ENCODE measurements at regions not wholly inside any gene's neighbourhood (a gene's known extent, or its start where the extent isn't known, plus 50 kb on each side); places are given as distances from the start of the nearest gene placed in this dataset.

DNA sequence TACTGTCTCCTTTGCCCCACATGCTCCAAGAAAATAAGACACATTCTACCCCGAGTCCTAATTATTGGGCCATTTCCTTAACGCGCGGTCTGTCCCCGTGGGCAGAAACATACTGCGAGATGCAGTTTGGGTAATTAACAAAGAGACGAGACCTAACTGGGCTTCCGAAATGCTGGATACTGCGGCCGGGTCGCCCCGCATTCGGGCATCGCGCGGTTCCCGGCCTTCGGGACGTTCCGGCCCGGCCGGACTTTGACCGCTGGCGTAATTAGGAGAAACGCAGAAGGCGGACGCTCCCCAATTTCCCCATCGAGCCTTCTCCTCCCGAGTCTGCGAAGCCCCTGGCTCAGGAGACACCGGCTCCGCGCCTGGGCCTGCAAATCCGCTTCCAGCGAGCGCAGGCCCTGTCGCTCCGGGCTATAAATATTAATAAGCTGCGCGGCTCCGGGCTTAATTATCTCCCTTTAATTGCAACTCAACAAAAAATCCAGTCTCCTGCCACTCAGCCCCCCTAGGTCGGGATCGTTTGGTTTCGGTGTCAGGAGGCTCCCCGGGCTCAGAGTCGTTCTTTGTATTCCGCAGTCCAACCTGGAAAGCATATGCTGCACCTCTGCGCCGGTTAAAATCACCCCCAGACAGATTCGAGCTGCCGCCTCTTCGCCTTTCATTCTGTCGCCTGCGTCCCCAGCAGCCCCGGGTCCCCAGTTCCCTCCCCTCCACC is 131.5 kb downstream of the SPAG6 start:
- DNase-seq (ENCODE audit: extremely low spot score), result no peak
- TF ChIP-seq POLR2A (IDR thresholded peaks at IDR 0.05; ENCODE audit: low read depth), result no peak
- TF ChIP-seq POLR2AphosphoS5 (IDR thresholded peaks at IDR 0.05), result no peak
- TF ChIP-seq EP300 (IDR thresholded peaks at IDR 0.05), result no peak
- TF ChIP-seq, protein P1, sequence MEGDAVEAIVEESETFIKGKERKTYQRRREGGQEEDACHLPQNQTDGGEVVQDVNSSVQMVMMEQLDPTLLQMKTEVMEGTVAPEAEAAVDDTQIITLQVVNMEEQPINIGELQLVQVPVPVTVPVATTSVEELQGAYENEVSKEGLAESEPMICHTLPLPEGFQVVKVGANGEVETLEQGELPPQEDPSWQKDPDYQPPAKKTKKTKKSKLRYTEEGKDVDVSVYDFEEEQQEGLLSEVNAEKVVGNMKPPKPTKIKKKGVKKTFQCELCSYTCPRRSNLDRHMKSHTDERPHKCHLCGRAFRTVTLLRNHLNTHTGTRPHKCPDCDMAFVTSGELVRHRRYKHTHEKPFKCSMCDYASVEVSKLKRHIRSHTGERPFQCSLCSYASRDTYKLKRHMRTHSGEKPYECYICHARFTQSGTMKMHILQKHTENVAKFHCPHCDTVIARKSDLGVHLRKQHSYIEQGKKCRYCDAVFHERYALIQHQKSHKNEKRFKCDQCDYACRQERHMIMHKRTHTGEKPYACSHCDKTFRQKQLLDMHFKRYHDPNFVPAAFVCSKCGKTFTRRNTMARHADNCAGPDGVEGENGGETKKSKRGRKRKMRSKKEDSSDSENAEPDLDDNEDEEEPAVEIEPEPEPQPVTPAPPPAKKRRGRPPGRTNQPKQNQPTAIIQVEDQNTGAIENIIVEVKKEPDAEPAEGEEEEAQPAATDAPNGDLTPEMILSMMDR (IDR thresholded peaks at IDR 0.05), result no peak
- intact Hi-C loops (cut with DNase I), result no loop called here
- H3K4me3 ChIP-seq, result peak overlapping the region; percentile 44 to 57 (median 52)
- peaks cover 15 to 23% (median 19%) of the 10 kb centered on the region in 4 donors for H3K4me1 ChIP-seq
- H3K36me3 ChIP-seq, result no peaks in the 10 kb centered on the region
- WGBS, result 57% methylated on average over 27 of the region's 55 CpGs
- H3K27me3 ChIP-seq, result peaks cover 5 to 71% (median 29%) of the 10 kb centered on the region in 4 donors
- no peaks in the 10 kb centered on the region for H3K9me3 ChIP-seq
- H3K27ac ChIP-seq (replicated peaks in 1 of 4), result no peak overlapping the region

DNA sequence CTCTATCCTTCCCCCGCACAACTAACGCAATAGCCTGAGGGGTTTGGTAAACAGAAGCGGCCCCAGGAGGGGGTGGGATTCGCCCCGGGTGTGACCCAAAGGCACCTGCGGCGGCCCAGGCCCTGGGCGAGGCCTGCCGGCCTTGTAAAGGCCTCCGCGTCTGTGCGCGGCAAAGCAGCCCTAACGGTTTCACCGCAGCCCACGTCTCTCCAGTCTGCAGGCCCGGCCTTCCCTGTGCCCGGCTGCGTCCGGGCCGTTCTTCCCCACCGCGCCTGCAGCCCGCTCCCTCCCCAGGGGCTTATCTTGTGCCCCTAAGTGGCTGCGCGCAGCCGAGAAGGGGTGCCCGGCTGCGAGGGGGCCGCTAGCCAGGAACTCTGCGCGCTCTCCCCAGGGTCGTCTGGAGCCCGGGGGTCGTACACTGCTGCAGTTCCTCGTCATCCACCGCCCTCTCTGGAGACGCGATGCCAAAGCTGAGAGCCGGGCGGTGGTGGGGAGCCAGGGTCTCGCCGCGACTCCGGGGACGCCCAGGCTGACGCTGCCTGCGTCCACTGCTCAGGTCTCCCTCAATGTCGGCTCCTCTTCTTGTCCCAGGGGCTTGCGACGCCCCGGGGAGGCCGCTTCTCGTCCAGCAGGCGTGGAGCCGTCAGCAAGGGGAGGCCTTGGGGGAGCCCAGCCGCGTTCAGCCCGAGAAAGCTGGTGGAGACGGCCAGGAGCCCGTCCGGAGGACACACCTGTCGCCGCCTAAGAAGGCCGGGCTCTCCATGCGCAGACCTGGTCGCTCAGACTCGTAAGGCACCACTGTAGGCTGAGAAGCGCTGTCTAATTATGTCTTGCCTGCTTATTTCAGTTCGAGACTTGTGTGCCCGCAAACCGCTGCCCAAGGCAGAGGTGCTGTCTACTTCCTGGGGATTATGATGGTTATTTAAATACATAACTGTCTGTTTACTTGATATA is 132.3 kb downstream of the SPAG6 start:
- H3K27ac ChIP-seq (replicated peaks in 1 of 4), result no peak overlapping the region
- TF ChIP-seq, protein P1 (IDR thresholded peaks at IDR 0.05), result no peak
- TF ChIP-seq EP300 (IDR thresholded peaks at IDR 0.05) (no peak), POLR2A (IDR thresholded peaks at IDR 0.05; ENCODE audit: low read depth) (no peak)

DNA sequence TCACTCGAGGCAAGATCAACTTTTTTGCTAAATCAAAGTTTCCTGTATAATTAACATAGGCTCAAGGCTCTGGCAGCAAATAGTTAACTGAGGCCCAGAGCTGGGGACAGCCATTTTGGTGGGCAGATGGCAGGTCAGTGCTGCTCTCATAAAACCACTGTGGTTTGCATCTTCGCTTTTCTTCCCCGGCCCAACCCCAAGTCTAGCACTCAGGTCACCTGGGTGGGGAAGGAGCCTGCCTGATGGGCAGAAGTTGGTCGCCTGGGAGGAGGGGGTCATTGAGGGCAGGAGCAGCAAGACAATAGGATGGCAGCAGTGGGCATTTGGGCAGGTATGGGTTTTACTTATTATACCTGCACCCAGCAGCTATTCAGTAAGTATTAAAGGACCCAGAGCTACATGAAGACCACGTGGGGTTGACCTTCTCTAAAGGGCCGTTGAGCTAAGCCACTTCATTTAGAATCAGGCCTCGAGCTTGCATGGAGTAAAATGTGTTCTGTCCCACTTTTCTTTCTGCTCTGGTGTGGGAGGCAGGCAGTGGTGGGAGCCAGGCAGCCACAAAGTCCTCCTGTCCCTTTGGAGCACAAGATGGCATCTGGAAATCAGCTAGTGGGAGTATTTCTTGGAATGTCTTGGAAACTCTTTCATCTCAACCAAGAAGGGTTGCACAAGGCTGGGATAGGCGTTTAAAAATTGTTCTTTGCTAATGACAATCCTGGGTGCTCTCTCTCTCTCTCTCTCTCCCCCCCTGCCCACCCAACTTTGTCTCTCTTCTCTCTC is 133.4 kb downstream of the SPAG6 start:
- peaks cover 5 to 53% (median 29%) of the 10 kb centered on the region in 4 donors for H3K27me3 ChIP-seq
- TF ChIP-seq POLR2AphosphoS5 (IDR thresholded peaks at IDR 0.05) (no peak), POLR2A (IDR thresholded peaks at IDR 0.05; ENCODE audit: low read depth) (no peak), EP300 (IDR thresholded peaks at IDR 0.05) (no peak)
- TF ChIP-seq, protein P1 (IDR thresholded peaks at IDR 0.05), result no peak
- no peaks in the 10 kb centered on the region for H3K36me3 ChIP-seq
- H3K9me3 ChIP-seq, result no peaks in the 10 kb centered on the region
- no peak for DNase-seq (ENCODE audit: extremely low spot score)
- WGBS, result 93% methylated on average over 8 of the region's 8 CpGs
- peaks cover 15 to 23% (median 19%) of the 10 kb centered on the region in 4 donors for H3K4me1 ChIP-seq
- H3K4me3 ChIP-seq, result no peak overlapping the region
- intact Hi-C loops (cut with DNase I), result no loop called here
- H3K27ac ChIP-seq (replicated peaks in 1 of 4), result no peak overlapping the region

More for the DNA sequence above, 132.3 kb downstream of the SPAG6 start:
- Histone ChIP-seq H3K36me3 (no peaks in the 10 kb centered on the region), H3K4me1 (peaks cover 15 to 23% (median 19%) of the 10 kb centered on the region in 4 donors), H3K27me3 (peaks cover 5 to 64% (median 29%) of the 10 kb centered on the region in 4 donors), H3K9me3 (no peaks in the 10 kb centered on the region), H3K4me3 (no peak overlapping the region)
- intact Hi-C loops (cut with DNase I), result no loop called here
- DNase-seq (ENCODE audit: extremely low spot score), result no peak
- WGBS, result 84% methylated on average over 13 of the region's 72 CpGs

DNA sequence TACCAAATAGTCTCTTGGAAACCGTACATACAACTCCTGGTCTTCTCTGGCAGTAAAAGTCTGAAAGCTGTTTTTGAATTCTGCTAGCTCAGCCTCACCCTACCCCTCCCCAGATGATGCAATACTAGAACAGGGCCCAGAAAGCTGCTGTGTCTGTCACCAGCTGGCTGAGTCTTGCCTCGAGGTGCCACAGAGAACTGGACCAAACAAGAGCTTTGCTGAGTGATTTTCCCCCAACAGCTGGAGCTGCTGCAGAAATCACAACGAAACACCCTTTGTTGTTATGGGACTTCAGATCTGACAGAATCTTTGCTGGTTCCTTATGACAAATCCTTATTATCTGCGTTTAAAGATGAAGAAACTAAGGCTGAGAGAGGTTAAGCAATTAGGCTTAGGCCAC is 134.1 kb downstream of the SPAG6 start:
- no peak overlapping the region for H3K27ac ChIP-seq (replicated peaks in 1 of 4)
- peaks cover 5 to 46% (median 29%) of the 10 kb centered on the region in 4 donors for H3K27me3 ChIP-seq
- WGBS, result 79% methylated on average over 4 of the region's 4 CpGs
- H3K9me3 ChIP-seq, result no peaks in the 10 kb centered on the region
- H3K4me3 ChIP-seq, result no peak overlapping the region
- no peaks in the 10 kb centered on the region for H3K36me3 ChIP-seq
- no peak for TF ChIP-seq POLR2A (IDR thresholded peaks at IDR 0.05; ENCODE audit: low read depth)
- TF ChIP-seq POLR2AphosphoS5 (IDR thresholded peaks at IDR 0.05), result no peak
- TF ChIP-seq, protein P1 (IDR thresholded peaks at IDR 0.05), result no peak
- no peak for TF ChIP-seq EP300 (IDR thresholded peaks at IDR 0.05)
- peaks cover 15 to 23% (median 19%) of the 10 kb centered on the region in 4 donors for H3K4me1 ChIP-seq
- intact Hi-C loops (cut with DNase I), result no loop called here
- no peak for DNase-seq (ENCODE audit: extremely low spot score)

Measured in esophagus muscularis mucosa (tissue), 4 donors.